Ureter (tissue), 1 donor: ENCODE measurements at regions not wholly inside any gene's neighbourhood (a gene's known extent, or its start where the extent isn't known, plus 50 kb on each side); places are given as distances from the start of the nearest gene placed in this dataset.
"Not testable (repeated sequence)": the region's sequence is repeated elsewhere in the genome, so short reads cannot be mapped to it uniquely, and the experiment has no call there.

Experiments used
- DNase-seq: peaks from one replicate; pipeline ENCODE4 v3.0.0-alpha.2; 2020; ENCODE audit warnings: low spot score
- donor health status: DM: yes; HTN: yes; CAD: no.

GRCh38 chr6:26260725-26261490 lies 104.1 kb upstream of the BTN3A2 start:
- no peak for DNase-seq

- no peak for DNase-seq
Measured at GRCh38 chr6:26264547-26264946, 100.5 kb upstream of the BTN3A2 start.

GRCh38 chr6:26267083-26267589 lies 97.9 kb upstream of the BTN3A2 start:
- no peak for DNase-seq

- DNase-seq, result no peak
Measured at GRCh38 chr6:26268659-26269402, 96.2 kb upstream of the BTN3A2 start.

GRCh38 chr6:26269531-26270485 lies 95.2 kb upstream of the BTN3A2 start:
- DNase-seq, result no peak

- no peak for DNase-seq
Measured at GRCh38 chr6:26270486-26270861, 94.5 kb upstream of the BTN3A2 start.

- DNase-seq, result peak; percentile 82
Measured at GRCh38 chr6:26270903-26271667, 93.9 kb upstream of the BTN3A2 start.

GRCh38 chr6:26271668-26272024 lies 93.4 kb upstream of the BTN3A2 start:
- no peak for DNase-seq

GRCh38 chr6:26272171-26272637 lies 92.8 kb upstream of the BTN3A2 start:
- peak; percentile 72 for DNase-seq

- DNase-seq, result no peak
Measured at GRCh38 chr6:26273673-26274588, 91.1 kb upstream of the BTN3A2 start.

GRCh38 chr6:26275663-26276062 lies 89.3 kb upstream of the BTN3A2 start:
- DNase-seq, result no peak

- DNase-seq, result no peak
Measured at GRCh38 chr6:26276841-26277648, 88.0 kb upstream of the BTN3A2 start.

GRCh38 chr6:26278536-26278935 lies 86.5 kb upstream of the BTN3A2 start:
- DNase-seq, result no peak

GRCh38 chr6:26279371-26279770 lies 85.6 kb upstream of the BTN3A2 start:
- not testable (repeated sequence) for DNase-seq

- DNase-seq, result no peak
Measured at GRCh38 chr6:26280407-26280806, 84.6 kb upstream of the BTN3A2 start.

GRCh38 chr6:26284537-26285142 lies 80.4 kb upstream of the BTN3A2 start:
- peak; percentile 63 for DNase-seq

GRCh38 chr6:26285143-26286134 lies 79.6 kb upstream of the BTN3A2 start:
- peak; percentile 99 for DNase-seq
